ENCODE measurements at regions not wholly inside any gene's neighbourhood (a gene's known extent, or its start where the extent isn't known, plus 50 kb on each side); places are given as distances from the start of the nearest gene placed in this dataset.

DNA sequence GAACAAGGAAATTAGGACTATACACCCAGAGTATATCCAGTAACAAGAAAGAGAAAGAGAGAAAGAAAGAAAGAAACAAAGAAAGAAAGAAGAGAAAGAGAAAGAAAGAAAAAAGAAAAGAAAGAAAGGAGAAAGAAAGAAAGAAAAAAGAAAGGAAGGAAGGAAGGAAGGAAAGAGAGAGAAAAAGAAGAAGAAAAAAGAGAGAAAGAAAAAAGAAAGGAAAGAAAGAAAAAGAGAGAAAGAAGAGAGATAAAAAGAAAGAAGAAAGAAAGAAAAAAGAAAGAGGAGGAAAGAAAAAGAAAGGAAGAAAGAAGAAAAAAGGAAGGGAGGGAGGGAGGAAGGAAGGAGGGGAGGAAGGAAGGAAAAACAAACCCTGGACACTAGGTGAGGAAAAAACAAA is 981.8 kb downstream of the TBC1D32 start:
- Histone ChIP-seq H3K27ac (no peak overlapping the region), H3K9me3 (no peaks in the 10 kb centered on the region), H3K4me3 (no peak overlapping the region), H3K4me1 (no peaks in the 10 kb centered on the region), H3K36me3 (no peaks in the 10 kb centered on the region), H3K27me3 (no peaks in the 10 kb centered on the region)
- DNase-seq (no peak), FAIRE-seq (no peak), ATAC-seq (no peak)
- TF ChIP-seq, protein P1, sequence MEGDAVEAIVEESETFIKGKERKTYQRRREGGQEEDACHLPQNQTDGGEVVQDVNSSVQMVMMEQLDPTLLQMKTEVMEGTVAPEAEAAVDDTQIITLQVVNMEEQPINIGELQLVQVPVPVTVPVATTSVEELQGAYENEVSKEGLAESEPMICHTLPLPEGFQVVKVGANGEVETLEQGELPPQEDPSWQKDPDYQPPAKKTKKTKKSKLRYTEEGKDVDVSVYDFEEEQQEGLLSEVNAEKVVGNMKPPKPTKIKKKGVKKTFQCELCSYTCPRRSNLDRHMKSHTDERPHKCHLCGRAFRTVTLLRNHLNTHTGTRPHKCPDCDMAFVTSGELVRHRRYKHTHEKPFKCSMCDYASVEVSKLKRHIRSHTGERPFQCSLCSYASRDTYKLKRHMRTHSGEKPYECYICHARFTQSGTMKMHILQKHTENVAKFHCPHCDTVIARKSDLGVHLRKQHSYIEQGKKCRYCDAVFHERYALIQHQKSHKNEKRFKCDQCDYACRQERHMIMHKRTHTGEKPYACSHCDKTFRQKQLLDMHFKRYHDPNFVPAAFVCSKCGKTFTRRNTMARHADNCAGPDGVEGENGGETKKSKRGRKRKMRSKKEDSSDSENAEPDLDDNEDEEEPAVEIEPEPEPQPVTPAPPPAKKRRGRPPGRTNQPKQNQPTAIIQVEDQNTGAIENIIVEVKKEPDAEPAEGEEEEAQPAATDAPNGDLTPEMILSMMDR (IDR thresholded peaks at IDR 0.05), result no peak
- intact Hi-C loops (cut with DNase I), result no loop called here

DNA sequence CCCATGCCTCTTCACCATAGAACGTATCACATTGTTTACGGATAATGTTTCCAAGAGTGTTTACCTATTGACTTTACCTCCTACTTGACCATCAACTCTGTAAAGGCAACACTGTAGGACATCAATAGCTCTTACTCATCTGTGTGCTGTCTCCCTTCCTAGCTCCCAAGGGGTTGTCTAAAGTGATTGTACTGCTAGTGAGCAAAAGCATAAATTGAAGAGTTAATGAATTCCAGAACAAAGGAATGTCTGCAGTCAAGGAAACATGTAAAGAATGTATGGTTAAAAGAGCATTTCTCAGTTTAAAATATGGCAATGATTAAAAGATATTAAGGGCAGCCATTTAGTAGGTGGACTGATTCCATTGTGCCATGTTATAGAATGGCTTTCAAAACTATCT is 985.4 kb downstream of the TBC1D32 start:
- no peaks in the 10 kb centered on the region for H3K36me3 ChIP-seq
- H3K4me3 ChIP-seq, result no peak overlapping the region
- no peak for ATAC-seq
- DNase-seq, result no peak
- 90 to 91% methylated on average over 2 of the region's 2 CpGs for WGBS, 2 donors
- no peaks in the 10 kb centered on the region for H3K9me3 ChIP-seq
- TF ChIP-seq, protein P1 (IDR thresholded peaks at IDR 0.05), result no peak
- H3K27ac ChIP-seq, result no peak overlapping the region
- no peaks in the 10 kb centered on the region for H3K4me1 ChIP-seq
- intact Hi-C loops (cut with DNase I), result no loop called here
- H3K27me3 ChIP-seq, result no peaks in the 10 kb centered on the region
- no peak for FAIRE-seq

DNA sequence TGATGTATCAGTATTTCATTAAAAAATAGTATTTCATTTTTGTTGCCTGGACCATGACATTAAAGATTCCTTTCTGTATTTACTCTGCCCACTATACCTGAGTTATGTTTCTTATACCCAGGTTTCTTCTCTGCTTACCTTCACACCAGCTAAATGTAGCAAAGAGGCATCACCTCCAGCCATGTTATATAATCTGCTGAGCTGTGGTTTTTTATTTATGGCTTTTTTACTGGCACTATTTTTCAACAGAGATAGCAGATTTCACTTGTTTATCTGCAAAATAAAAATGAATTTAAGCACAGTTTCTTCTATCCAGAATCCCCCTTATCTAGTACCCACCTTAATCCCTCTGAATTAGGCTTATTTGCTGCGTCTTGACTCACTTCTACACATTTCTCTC is 979.0 kb upstream of the MAN1A1 start:
- no peak for DNase-seq

DNA sequence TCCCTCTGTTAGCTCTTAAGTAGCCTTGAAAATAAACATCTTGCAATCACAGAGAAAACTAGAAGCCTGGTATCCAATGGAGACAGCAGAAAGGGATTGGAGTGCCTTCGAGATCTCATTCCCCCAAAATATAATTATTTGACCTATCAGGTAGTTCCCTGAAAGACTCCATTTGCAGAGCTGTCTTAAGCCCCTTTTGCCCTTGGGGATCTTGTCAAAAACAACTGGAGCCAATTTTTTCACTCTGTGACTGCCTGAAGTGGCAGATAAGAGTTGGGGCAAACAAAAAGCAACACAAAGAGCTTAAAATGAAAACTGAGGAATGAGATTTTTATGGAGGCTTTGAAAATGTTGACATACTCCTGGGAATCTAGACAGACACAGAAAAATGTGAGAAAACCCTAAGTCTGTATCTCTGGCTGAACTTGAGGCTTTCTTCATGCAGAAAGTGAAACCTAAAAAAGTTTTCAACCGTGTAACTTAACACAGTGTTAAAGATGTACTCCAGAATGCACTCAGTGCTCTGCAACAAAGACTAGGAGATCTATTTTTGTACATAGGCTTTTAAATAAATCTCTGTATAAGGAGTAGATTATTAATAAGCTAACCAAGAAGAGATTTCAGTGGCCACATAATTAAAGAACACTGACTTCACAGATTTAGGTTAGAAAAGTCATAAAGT is 971.1 kb upstream of the MAN1A1 start:
- Histone ChIP-seq H3K27ac (no peak overlapping the region), H3K9me3 (no peaks in the 10 kb centered on the region), H3K4me3 (no peak overlapping the region), H3K36me3 (no peaks in the 10 kb centered on the region), H3K4me1 (no peaks in the 10 kb centered on the region), H3K27me3 (no peaks in the 10 kb centered on the region)
- ATAC-seq (no peak), FAIRE-seq (no peak), DNase-seq (no peak)
- intact Hi-C loops (cut with DNase I), result no loop called here
- WGBS, 2 donors, result 60 to 63% methylated on average over 2 of the region's 2 CpGs
- TF ChIP-seq, protein P1 (IDR thresholded peaks at IDR 0.05), result no peak

More for the DNA sequence above, 979.0 kb upstream of the MAN1A1 start:
- Histone ChIP-seq H3K4me3 (no peak overlapping the region), H3K27me3 (no peaks in the 10 kb centered on the region), H3K9me3 (no peaks in the 10 kb centered on the region), H3K4me1 (no peaks in the 10 kb centered on the region), H3K27ac (no peak overlapping the region), H3K36me3 (no peaks in the 10 kb centered on the region)
- FAIRE-seq (no peak), ATAC-seq (no peak)
- intact Hi-C loops (cut with DNase I), result no loop called here
- TF ChIP-seq, protein P1 (IDR thresholded peaks at IDR 0.05), result no peak
- WGBS, 2 donors, result 72 to 78% methylated on average over 1 of the region's 1 CpG

DNA sequence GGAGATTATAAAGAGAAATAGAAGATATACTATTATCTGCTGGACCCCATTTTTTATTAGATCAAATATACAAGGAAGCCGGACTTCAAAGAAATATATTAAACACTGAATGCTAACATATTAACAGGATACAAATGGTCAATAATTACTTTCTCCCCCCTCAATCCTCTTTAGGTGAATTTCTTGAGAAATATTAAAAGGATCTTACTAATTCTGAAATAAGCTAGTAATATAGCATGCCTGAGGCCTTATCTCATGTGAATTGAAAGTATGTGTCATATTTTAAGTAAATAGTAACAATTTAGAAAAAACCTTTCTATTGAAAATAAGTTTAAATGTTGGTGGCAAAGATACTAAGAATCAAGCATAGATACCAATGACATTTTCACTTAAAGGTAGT is 954.7 kb upstream of the MAN1A1 start:
- intact Hi-C loops (cut with DNase I), result no loop called here
- Histone ChIP-seq H3K27ac (no peak overlapping the region), H3K36me3 (no peaks in the 10 kb centered on the region), H3K9me3 (no peaks in the 10 kb centered on the region), H3K27me3 (no peaks in the 10 kb centered on the region), H3K4me3 (no peak overlapping the region), H3K4me1 (no peaks in the 10 kb centered on the region)
- no peak for FAIRE-seq
- no peak for DNase-seq
- WGBS, 2 donors, result 88 to 97% methylated on average over 1 of the region's 1 CpG
- no peak for ATAC-seq
- TF ChIP-seq, protein P1 (IDR thresholded peaks at IDR 0.05), result no peak
